NCI-H128 (cell line): ENCODE measurements at regions not wholly inside any gene's neighbourhood (a gene's known extent, or its start where the extent isn't known, plus 50 kb on each side); places are given as distances from the start of the nearest gene placed in this dataset.

Source experiments
- DNase-seq: peaks from one replicate; lab custom pipeline; 2025; ENCODE audit not compliant: unreplicated experiment; lab: John Stamatoyannopoulos, UW

DNA sequence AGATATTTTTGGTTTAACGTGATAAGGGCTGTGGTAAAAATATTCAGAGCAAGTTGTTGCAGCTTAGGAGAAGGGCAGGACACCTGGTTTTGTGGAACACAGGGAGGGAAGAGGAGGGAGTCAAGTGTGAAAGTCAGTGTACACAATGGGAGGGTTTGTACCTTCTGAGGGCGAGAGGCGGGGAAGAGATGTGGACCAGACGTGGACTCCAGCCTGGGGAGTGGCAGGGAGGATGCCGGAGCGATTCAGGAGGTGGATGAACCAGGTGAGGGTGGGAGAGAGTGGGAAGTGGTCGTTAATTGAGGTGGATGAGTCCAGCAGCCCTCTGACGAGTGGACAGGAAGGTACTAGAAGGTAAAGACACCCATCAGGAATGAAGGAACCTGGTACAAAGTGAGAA, 52.2 kb upstream of the IRF2BP2 start:
- DNase-seq: no peak

GRCh38 chr1:234661317-234661928, 51.4 kb upstream of the IRF2BP2 start:
- no peak for DNase-seq

DNA sequence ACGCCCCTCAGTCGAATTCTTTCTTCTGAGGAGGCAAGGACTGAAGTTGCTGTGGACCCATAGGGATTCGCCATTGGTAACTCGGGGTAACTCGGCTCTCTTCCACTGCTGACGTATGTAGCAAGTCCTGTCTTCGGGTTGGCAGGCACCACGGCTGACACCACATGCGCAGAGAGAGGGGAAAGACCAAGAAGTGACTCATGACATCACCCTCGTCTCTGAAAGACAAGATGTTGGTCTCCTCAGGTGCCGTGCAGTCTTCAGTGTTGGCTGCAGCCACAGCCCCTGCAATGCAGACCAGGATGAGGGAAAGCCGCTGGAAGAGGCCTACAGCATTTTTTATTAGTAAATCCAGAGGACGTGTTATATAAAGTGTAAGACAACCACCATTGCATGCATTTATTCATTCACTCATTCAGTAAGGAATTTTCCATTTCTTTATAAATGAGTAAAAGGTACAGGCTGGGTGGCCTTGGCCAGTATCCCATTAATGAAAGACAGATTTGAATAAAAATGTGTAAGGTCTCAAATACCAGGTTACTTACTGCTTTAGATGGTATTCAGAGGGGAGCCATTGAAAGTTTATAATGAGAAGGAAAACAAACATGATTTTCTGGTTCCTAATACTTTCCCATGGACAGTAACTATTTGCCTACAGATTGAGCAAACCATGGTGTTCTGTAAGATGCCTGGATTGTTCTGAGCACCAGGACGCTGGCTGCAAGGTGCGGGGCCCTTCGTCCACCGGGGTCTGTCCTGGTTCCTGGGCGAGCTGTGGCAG, 50.7 kb upstream of the IRF2BP2 start:
- no peak for DNase-seq
